Ascending aorta (tissue), 2 donors: ENCODE measurements at regions not wholly inside any gene's neighbourhood (a gene's known extent, or its start where the extent isn't known, plus 50 kb on each side); places are given as distances from the start of the nearest gene placed in this dataset.
"Not testable (repeated sequence)": the region's sequence is repeated elsewhere in the genome, so short reads cannot be mapped to it uniquely, and the experiment has no call there.

Experiments used
- DNase-seq, 2 donors: peaks; one replicate each; pipeline ENCODE4 v3.0.0-alpha.2; 2019; ENCODE audit warnings: low spot score in 2 of 2
- H3K27ac ChIP-seq, 2 donors: fragments of 200-600 bp; sonication (generic); one replicate each; pipeline ENCODE4 v1.5.1; 2016 to 2017; ENCODE audit warnings: mild to moderate bottlenecking in 1 of 2
- H3K27me3 ChIP-seq: fragments of 200-600 bp; sonication (generic); one replicate; pipeline ENCODE4 v1.5.1; 2017
- H3K36me3 ChIP-seq, 2 donors: fragments of 200-600 bp; sonication (generic); one replicate each; pipeline ENCODE4 v1.5.1; 2016
- H3K4me1 ChIP-seq, 2 donors: fragments of 200-600 bp; sonication (generic); one replicate each; pipeline ENCODE4 v1.5.1; 2016 to 2017; ENCODE audit warnings: mild to moderate bottlenecking in 1 of 2
- H3K4me3 ChIP-seq, 2 donors: fragments of 200-600 bp; sonication (generic); one replicate each; pipeline ENCODE4 v1.5.1; 2016 to 2017; ENCODE audit warnings: mild to moderate bottlenecking in 1 of 2
- H3K9me3 ChIP-seq, 2 donors: fragments of 200-600 bp; sonication (generic); one replicate each; pipeline ENCODE4 v1.5.1; 2016
- CTCF ChIP-seq, 3 experiments: fragments of 200-600 bp in 2 of 3; fragments of 450-650 bp in 1 of 3; sonication (generic) in 2 of 3; IDR thresholded peaks; one replicate each; pipeline ENCODE4 v1.5.1; 2016 to 2019; ENCODE audit warnings: antibody characterized with exemption in 3 of 3, mild to moderate bottlenecking in 1 of 3, moderate library complexity in 1 of 3
- intact Hi-C: fragments of 100-400 bp; cut with DNase I; formaldehyde crosslinking; loops from one replicate; pipeline ENCODE4 v1.15.1; 2023

- no peak for DNase-seq
- no peak for TF ChIP-seq CTCF (IDR thresholded peaks at IDR 0.05)
- Histone ChIP-seq H3K9me3 (no peaks in the 10 kb centered on the region), H3K4me1 (no peaks in the 10 kb centered on the region), H3K27me3 (no peaks in the 10 kb centered on the region), H3K36me3 (no peaks in the 10 kb centered on the region), H3K27ac (no peak overlapping the region), H3K4me3 (no peak overlapping the region)
- intact Hi-C loops: no loop called here
These were observed 167.6 kb upstream of the NYAP2 start for GRCh38 chr2:225231900-225232299.

DNA sequence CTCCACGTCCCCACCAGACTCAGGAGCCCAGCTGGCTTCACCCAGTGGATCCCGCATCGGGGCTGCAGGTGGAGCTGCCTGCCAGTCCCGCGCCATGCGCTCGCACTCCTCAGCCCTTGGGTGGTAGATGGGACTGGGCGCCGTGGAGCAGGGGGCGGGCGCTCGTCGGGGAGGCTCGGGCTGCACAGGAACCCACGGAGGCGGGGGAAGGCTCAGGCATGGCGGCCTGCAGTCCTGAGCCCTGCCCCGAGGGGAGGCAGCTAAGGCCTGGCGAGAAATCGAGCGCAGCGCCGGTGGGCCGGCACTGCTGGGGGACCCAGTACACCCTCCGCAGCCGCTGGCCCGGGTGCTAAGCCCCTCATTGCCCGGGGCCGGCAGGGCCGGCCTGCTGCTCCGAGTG lies 170.2 kb upstream of the NYAP2 start:
- H3K27ac ChIP-seq, H3K36me3 ChIP-seq, DNase-seq, H3K27me3 ChIP-seq, intact Hi-C loops, H3K4me3 ChIP-seq, H3K9me3 ChIP-seq, H3K4me1 ChIP-seq: not testable (repeated sequence)

- Histone ChIP-seq H3K9me3 (no peaks in the 10 kb centered on the region), H3K27ac (no peak overlapping the region), H3K4me1 (no peaks in the 10 kb centered on the region), H3K27me3 (no peaks in the 10 kb centered on the region), H3K4me3 (no peak overlapping the region), H3K36me3 (no peaks in the 10 kb centered on the region)
- intact Hi-C loops: no loop called here
- no peak for DNase-seq
- TF ChIP-seq CTCF (IDR thresholded peaks at IDR 0.05): no peak
These were observed 173.1 kb upstream of the NYAP2 start for GRCh38 chr2:225226441-225226840.

DNA sequence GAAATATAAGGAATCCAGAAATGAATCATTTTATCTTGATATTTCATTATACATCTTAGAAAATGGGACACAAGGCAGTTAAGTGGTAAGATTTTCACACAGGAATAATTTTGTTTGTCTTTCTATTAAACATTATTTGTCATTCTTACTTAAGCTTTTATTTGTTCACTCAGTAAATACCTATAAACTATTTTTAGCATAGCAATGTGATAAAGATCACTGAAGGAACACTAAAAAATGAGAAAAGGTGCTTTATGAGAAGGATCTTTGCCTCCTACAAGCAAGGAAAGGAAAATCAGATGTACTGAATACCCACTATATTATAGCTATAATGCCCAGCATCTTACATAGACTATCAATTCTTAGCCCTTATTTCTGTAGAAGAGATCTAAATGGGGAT lies 176.2 kb upstream of the NYAP2 start:
- intact Hi-C loops: no loop called here

DNA sequence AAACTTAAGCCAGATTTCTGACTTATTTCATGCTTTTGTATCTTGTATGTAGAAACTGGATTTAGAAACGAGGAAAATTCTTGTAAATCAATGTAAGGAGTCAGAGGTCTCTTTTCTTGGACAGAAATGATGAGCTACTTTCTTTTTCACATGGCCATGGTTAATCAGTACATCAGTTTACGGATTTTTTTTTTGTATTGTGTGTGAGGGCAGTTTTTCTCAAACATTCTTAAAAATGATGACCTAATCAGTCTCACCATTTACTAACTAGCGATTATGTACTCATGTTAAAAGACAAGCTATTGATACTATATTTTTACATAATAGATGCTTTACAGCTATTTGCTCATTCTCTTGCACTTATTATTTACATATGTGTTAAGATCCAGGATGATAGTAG lies 165.2 kb upstream of the DOCK10 start:
- TF ChIP-seq CTCF (IDR thresholded peaks at IDR 0.05): no peak
- intact Hi-C loops: no loop called here

More for the DNA sequence above, 176.2 kb upstream of the NYAP2 start:
- TF ChIP-seq CTCF (IDR thresholded peaks at IDR 0.05): no peak
- no peak for DNase-seq
- H3K27ac ChIP-seq: no peak overlapping the region
- H3K4me3 ChIP-seq: no peak overlapping the region
- no peaks in the 10 kb centered on the region for H3K4me1 ChIP-seq
- H3K27me3 ChIP-seq: no peaks in the 10 kb centered on the region
- H3K9me3 ChIP-seq: no peaks in the 10 kb centered on the region
- H3K36me3 ChIP-seq: no peaks in the 10 kb centered on the region

GRCh38 chr2:225207043-225207442 lies 164.8 kb upstream of the DOCK10 start:
- intact Hi-C loops: no loop called here
- Histone ChIP-seq H3K27ac (no peak overlapping the region), H3K4me3 (no peak overlapping the region), H3K9me3 (peaks cover 0 to 2% of the 10 kb centered on the region in 2 donors), H3K27me3 (no peaks in the 10 kb centered on the region), H3K36me3 (no peaks in the 10 kb centered on the region), H3K4me1 (no peaks in the 10 kb centered on the region)
- no peak for TF ChIP-seq CTCF (IDR thresholded peaks at IDR 0.05)
- no peak for DNase-seq

More for the DNA sequence above, 165.2 kb upstream of the DOCK10 start:
- Histone ChIP-seq H3K4me1 (no peaks in the 10 kb centered on the region), H3K4me3 (no peak overlapping the region), H3K27me3 (no peaks in the 10 kb centered on the region), H3K27ac (no peak overlapping the region), H3K9me3 (peaks cover 0 to 2% of the 10 kb centered on the region in 2 donors), H3K36me3 (no peaks in the 10 kb centered on the region)
- no peak for DNase-seq
